Activated CD4-positive, alpha-beta T cell treated with anti-CD3 and anti-CD28 coated beads for 36 hours (primary cell): ENCODE measurements at regions not wholly inside any gene's neighbourhood (a gene's known extent, or its start where the extent isn't known, plus 50 kb on each side); places are given as distances from the start of the nearest gene placed in this dataset.

Experiments
- ATAC-seq: fragments of 200-7000 bp; cut with Tn5 transposase; one replicate; pipeline ENCODE4 v1.10.0; 2021; ENCODE audit warnings: mild to moderate bottlenecking, moderate library complexity
- CTCF ChIA-PET: fragments of 350-600 bp; sonication (Branson Sonifier 250); formaldehyde crosslinking; loops from one replicate; lab custom pipeline; 2021; ENCODE audit warnings: antibody characterized with exemption; lab: Charles Lee
- POLR2A ChIA-PET: fragments of 350-600 bp; sonication (Branson Sonifier 250); formaldehyde crosslinking; loops from one replicate; lab custom pipeline; 2021; ENCODE audit warnings: antibody characterized with exemption, inconsistent platforms; lab: Charles Lee
- DNase-seq: peaks from one replicate; pipeline ENCODE4 v3.0.0-alpha.2; 2020
- H3K27ac Mint-ChIP-seq: one replicate; pipeline ENCODE4 v1.8.0; 2021; ENCODE audit warnings: mixed read lengths
- H3K27me3 Mint-ChIP-seq: one replicate; pipeline ENCODE4 v1.8.0; 2021; ENCODE audit warnings: mixed read lengths
- H3K36me3 Mint-ChIP-seq: one replicate; pipeline ENCODE4 v1.8.0; 2021; ENCODE audit warnings: low read depth, mixed read lengths
- H3K4me1 Mint-ChIP-seq: one replicate; pipeline ENCODE4 v1.8.0; 2021; ENCODE audit warnings: mixed read lengths
- H3K4me3 Mint-ChIP-seq: one replicate; pipeline ENCODE4 v1.8.0; 2021; ENCODE audit warnings: mild to moderate bottlenecking, moderate library complexity, mixed read lengths
- H3K9me3 Mint-ChIP-seq: one replicate; pipeline ENCODE4 v1.8.0; 2021; ENCODE audit warnings: low read depth, mixed read lengths
- intact Hi-C, 2 experiments: fragments of 100-400 bp; cut with DNase I in 1 of 2; cut with micrococcal nuclease in 1 of 2; formaldehyde crosslinking; loops; one replicate each; pipeline versions ENCODE4 v1.14.2 to v1.15.1; 2022 to 2024; cut with DNase I, micrococcal nuclease

DNA sequence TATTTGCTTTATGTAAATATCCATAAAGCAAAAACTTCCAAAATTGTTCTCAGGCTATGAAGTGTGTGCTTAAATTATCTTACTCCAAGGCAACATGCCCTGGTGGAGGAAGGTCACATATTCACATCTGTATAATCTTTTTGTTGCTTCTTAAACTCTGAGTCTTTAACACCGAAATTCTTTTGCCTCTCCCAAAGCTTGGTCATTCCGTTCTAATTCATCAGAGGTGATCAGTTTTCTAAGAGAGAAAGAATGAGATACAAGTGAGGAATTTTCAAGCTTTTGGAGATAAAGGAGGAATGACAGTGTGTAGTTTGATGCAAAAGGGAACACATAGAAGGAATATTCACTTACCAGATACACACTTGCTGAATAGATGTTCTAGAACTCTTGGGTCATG, 561.7 kb downstream of the LTN1 start:
- H3K4me1 Mint-ChIP-seq = no peaks in the 10 kb centered on the region
- H3K27me3 Mint-ChIP-seq = peaks cover 2% of the 10 kb centered on the region
- H3K9me3 Mint-ChIP-seq = no peaks in the 10 kb centered on the region
- DNase-seq (no peak), ATAC-seq (no peak)
- ChIA-PET POLR2A (no interaction called here), CTCF (interaction anchor here (0.6 to 1.3 kb wide), 2 partner anchors 10 to 1289 kb away, joined by 4 read pairs; no protein-coding TSS in a partner anchor)
- H3K4me3 Mint-ChIP-seq = no peak overlapping the region
- no peak overlapping the region for H3K27ac Mint-ChIP-seq
- intact Hi-C loops = no loop called here
- no peaks in the 10 kb centered on the region for H3K36me3 Mint-ChIP-seq

DNA sequence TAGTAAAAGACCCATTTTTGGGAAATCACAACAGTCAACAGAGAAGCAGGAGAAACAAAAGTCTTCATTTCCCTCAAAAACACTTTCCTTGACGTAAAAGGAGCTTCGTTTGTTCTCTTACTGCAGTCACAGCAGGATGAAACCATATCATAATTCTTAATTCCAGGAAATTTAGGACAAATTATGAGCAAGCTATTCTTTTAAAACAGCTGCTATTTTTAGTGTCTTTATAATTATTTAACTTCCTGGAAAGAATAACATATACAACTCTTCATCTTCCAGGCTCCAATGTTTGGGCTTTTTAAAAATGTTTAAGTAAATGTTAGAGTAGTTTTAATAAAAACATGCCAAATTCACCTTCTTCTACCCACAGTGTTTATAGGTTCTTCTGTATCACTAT, 563.5 kb downstream of the LTN1 start:
- Mint-ChIP-seq H3K36me3 (no peaks in the 10 kb centered on the region), H3K27me3 (peaks cover 2% of the 10 kb centered on the region), H3K4me3 (no peak overlapping the region), H3K4me1 (no peaks in the 10 kb centered on the region), H3K9me3 (no peaks in the 10 kb centered on the region), H3K27ac (no peak overlapping the region)
- ChIA-PET POLR2A (no interaction called here), CTCF (no interaction called here)
- intact Hi-C loops = no loop called here
- DNase-seq (no peak), ATAC-seq (no peak)

DNA sequence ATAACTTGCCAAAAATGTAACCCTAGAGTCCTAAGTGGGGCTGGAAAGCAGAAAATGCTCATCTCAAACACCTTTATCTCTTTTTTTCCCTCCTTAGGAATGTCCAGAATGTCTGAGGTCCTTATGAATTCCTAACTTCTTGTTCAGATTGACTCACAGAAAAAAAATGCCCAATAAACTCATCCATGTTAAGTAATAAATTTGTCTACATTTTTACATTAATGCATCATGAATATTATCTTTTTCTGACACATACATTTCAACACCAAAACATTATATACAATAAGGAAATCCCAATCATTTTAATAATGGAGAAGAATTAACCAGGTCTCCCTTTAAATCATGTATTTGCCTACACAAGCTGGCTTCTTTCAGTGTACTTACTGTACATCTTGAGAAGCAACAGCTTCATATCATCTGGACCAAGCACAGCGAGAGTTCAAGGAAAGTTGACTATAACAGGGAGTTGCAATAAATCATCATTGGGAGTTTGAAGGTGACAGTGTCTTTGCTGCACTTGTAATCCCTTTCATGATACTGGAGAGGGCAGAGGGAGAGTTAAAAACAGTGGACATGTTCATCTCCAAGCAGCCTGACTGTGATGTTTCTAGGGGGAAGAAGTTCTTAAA, 565.2 kb downstream of the LTN1 start:
- intact Hi-C loops = no loop called here
- Mint-ChIP-seq H3K4me3 (no peak overlapping the region), H3K9me3 (no peaks in the 10 kb centered on the region), H3K36me3 (no peaks in the 10 kb centered on the region), H3K27ac (no peak overlapping the region), H3K27me3 (peaks cover 2% of the 10 kb centered on the region), H3K4me1 (no peaks in the 10 kb centered on the region)
- CTCF ChIA-PET = interaction anchor here (1.0 kb wide), 1 partner anchor 318 kb away, joined by 5 read pairs; no protein-coding TSS in a partner anchor
- ATAC-seq (no peak), DNase-seq (no peak)
- POLR2A ChIA-PET = no interaction called here

DNA sequence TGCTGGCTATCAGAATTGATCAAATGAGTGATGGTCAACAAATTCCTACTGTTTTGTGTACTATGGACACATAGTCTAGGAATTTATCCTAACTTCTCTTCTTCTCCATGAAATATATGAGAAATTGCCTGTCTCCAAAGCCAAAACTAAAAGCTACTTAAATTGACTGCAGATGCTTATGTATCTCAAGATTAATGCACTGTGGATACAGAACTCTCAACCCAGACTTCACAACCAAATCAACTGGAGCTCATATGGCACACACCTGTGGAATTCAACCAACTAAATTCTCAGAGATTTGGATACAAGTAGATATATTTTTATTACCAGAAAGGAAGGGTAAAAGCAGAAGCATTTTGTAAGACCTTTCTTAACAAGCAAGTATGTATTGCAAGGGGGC, 566.1 kb downstream of the LTN1 start:
- Mint-ChIP-seq H3K36me3 (no peaks in the 10 kb centered on the region), H3K27ac (no peak overlapping the region), H3K9me3 (no peaks in the 10 kb centered on the region), H3K4me1 (no peaks in the 10 kb centered on the region), H3K4me3 (no peak overlapping the region), H3K27me3 (peaks cover 2% of the 10 kb centered on the region)
- ChIA-PET POLR2A (no interaction called here), CTCF (no interaction called here)
- intact Hi-C loops = no loop called here
- no peak for ATAC-seq
- DNase-seq = no peak

DNA sequence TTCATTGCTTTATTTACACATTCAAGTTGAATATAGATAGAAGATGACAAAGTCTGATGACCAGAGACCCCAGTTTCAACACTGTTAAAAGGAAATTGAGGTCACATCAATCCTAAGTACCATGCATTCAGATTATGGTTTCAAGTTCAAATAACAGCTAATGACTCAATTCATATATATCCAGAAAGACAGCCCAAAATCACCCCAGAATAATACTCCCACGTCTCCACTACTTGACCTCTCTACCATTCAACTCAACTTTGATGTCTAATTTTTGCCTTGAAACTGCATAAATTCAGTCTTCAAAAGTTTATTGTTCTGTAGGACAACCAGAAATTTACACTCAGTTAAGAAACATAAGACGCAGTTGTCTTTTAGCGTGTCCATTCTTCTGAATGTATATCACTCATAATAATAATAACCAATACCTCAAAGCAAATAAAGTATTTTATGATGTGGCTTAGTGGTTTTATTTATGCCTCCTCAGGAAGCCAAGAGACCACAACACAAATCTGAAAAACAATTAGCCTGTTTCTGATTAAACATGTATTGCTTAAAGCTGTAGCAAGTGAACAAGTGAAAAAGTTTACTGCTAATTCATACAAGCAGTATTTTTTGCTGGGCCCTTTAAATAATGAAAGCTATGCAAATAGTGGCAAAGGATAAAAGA, 569.0 kb downstream of the LTN1 start:
- DNase-seq (no peak), ATAC-seq (no peak)
- no peaks in the 10 kb centered on the region for H3K27me3 Mint-ChIP-seq
- no peak overlapping the region for H3K4me3 Mint-ChIP-seq
- CTCF ChIA-PET = no interaction called here
- no peaks in the 10 kb centered on the region for H3K4me1 Mint-ChIP-seq
- H3K9me3 Mint-ChIP-seq = no peaks in the 10 kb centered on the region
- no peaks in the 10 kb centered on the region for H3K36me3 Mint-ChIP-seq
- intact Hi-C loops = no loop called here
- POLR2A ChIA-PET = no interaction called here
- no peak overlapping the region for H3K27ac Mint-ChIP-seq

DNA sequence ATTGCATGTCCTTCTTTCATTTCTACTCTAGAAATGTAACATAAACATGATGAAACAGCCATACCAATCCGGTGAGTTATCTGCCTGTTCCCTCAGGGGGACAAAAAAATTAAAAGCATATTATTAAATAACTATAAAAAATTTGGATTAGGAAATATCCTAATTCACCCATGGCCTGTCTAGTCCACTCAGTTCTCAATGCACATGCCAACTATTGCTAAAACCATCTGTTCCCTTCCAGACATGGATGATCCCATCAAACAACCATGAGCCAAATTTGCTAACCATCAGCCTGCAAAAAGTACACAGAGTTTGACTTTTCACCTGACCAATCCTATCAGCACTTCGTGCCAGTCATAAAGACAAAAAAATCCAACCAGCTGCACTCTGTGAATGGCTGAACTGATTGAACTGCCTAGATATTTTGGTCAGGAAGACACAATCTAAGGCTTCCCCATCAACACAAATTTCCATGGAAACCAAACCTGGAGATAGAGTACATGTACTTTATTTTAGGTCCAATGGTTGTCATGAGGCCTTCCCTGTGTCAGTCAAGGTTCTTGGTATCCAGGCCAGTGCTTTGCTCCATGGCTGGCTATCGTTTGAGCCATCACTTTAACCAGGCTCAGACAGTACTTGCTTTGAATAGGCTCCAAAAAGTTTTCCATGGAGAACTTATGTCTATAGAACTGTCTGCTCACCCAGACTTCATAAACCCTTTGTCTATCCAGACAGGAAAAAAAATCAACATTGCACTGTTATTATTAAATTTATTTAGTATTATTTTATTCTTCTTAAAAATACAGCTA, 570.8 kb downstream of the LTN1 start:
- ATAC-seq = no peak
- Mint-ChIP-seq H3K36me3 (no peaks in the 10 kb centered on the region), H3K27me3 (no peaks in the 10 kb centered on the region), H3K27ac (no peak overlapping the region), H3K4me3 (no peak overlapping the region), H3K4me1 (no peaks in the 10 kb centered on the region), H3K9me3 (no peaks in the 10 kb centered on the region)
- no peak for DNase-seq
- ChIA-PET POLR2A (no interaction called here), CTCF (no interaction called here)
- intact Hi-C loops = no loop called here

DNA sequence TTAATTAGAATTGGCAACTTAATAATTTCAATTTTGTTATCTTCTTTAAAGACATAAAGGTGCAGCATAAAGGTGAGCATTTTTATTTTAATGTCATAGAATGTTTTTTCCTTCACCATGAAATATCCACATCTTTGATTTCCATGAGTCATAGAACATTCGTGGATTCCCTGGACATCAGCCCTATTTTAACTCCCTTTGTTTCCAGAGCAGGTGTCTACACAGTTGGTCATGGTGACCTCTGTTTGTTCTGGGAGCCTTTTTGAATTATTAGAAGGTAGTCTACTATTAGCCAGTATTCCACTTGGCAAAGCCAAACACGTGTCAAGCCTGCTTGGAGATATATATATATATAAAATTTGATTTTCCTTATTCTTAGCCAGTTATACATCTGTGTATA, 572.9 kb downstream of the LTN1 start:
- Mint-ChIP-seq H3K27me3 (no peaks in the 10 kb centered on the region), H3K4me1 (no peaks in the 10 kb centered on the region), H3K36me3 (no peaks in the 10 kb centered on the region), H3K4me3 (no peak overlapping the region), H3K27ac (no peak overlapping the region), H3K9me3 (no peaks in the 10 kb centered on the region)
- intact Hi-C loops = no loop called here
- ChIA-PET POLR2A (no interaction called here), CTCF (no interaction called here)
- ATAC-seq (no peak), DNase-seq (no peak)

DNA sequence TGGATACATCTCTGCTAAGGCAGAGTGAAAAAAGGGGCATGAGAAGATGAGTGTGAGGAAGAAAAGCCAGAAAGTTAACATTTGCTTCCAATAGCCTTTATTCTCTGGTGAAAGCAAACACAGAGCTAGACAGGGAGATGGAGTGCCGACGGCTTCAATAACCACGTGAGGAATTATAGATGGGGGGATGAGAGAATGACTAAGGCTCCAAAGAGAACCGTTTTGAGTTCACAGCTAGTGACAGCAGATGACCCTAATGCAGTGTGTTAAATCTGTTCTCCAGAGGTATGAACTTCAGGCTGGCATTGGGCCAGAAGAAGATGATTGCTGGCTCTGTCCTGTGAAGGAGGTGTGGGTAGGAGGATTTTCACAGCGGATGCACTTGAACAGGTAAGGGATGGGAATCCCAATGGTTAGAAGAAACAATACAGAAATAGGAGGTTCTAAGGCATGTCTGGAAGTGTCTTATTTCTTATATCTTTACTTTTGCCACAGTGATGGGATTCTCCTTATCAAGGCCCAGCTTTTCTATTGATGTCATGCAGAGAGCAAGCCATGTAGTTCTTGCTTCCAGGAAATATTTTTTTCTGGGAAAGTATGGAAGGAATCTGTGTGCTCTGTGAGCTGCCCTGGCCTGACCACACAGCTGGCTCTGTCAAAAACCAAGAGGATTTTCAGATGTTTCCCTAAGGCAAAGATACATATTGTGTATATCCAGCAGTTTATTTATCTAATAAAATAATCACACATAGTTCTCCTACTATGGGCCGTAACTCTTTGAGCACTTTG, 573.8 kb downstream of the LTN1 start:
- CTCF ChIA-PET = no interaction called here
- Mint-ChIP-seq H3K36me3 (no peaks in the 10 kb centered on the region), H3K4me3 (no peak overlapping the region), H3K9me3 (no peaks in the 10 kb centered on the region), H3K27ac (no peak overlapping the region), H3K27me3 (no peaks in the 10 kb centered on the region), H3K4me1 (no peaks in the 10 kb centered on the region)
- no peak for DNase-seq
- ATAC-seq = no peak
- POLR2A ChIA-PET = no interaction called here
- intact Hi-C loops = no loop called here

DNA sequence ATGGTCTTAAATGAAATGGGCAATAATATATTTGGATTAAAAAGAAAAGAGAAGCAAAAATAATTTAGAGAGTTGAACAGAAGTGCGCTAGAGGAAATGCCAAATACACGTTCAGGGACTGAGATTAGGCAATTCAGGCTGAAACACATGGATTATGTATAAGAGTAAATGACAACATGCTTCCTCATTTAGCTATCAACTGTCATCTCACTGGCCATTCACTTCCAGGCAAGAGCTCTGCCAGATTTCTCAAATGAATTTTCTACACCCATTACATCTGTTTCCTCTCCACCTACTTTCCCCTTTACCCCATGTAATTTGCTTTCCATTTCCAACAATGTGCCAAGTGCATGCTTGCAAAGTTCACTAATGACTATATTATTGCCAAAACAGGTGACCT, 582.4 kb downstream of the LTN1 start:
- no peak for ATAC-seq

DNA sequence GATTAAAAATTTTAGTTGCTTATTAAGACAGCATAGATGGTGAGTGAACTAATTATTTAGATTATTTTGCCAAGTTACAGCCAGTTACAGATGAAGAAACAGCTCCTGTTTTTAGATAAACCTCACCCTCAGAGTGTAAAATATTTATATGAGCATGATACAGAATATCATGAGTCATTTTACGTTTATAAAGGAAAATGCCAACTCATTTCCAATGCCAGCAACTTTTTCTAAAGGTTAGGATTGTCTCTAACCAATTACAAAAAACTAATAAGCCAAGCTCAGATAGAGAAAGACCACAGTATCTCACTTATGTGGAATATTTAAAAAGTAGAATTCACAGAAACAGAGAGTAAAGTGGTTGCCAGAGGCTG, 590.1 kb downstream of the LTN1 start:
- no peak for ATAC-seq
- ChIA-PET CTCF (no interaction called here), POLR2A (no interaction called here)
- Mint-ChIP-seq H3K4me3 (no peak overlapping the region), H3K36me3 (no peaks in the 10 kb centered on the region), H3K27ac (no peak overlapping the region), H3K9me3 (no peaks in the 10 kb centered on the region), H3K4me1 (no peaks in the 10 kb centered on the region), H3K27me3 (no peaks in the 10 kb centered on the region)
- DNase-seq = no peak
- intact Hi-C loops = no loop called here

More for the DNA sequence above, 582.4 kb downstream of the LTN1 start:
- DNase-seq = no peak
- no peaks in the 10 kb centered on the region for H3K36me3 Mint-ChIP-seq
- H3K27me3 Mint-ChIP-seq = no peaks in the 10 kb centered on the region
- intact Hi-C loops = no loop called here
- CTCF ChIA-PET = no interaction called here
- no peaks in the 10 kb centered on the region for H3K9me3 Mint-ChIP-seq
- POLR2A ChIA-PET = no interaction called here
- no peaks in the 10 kb centered on the region for H3K4me1 Mint-ChIP-seq
- H3K27ac Mint-ChIP-seq = no peak overlapping the region
- H3K4me3 Mint-ChIP-seq = no peak overlapping the region

DNA sequence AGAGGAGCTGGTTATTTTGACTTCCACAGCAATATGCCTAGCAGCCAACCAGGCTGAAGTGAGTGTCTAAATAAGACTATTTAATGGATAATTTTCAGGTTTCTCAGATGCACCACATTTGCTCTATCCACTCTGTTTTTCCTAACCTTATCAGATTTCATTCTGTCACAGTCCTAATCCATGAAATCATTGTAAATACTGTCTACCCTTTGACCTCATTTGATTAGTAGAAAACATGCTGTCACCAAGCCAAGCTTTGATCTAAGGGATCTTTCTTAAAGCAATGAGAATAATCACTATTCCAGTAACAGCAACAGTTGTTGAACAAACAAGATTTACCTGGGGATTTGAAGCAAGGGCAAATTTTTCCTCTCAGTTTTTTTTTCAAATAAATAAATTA, 595.6 kb downstream of the LTN1 start:
- ChIA-PET CTCF (no interaction called here), POLR2A (no interaction called here)
- DNase-seq (no peak), ATAC-seq (no peak)
- peaks cover 2% of the 10 kb centered on the region for H3K27me3 Mint-ChIP-seq
- no peaks in the 10 kb centered on the region for H3K4me1 Mint-ChIP-seq
- H3K27ac Mint-ChIP-seq = no peak overlapping the region
- intact Hi-C loops = no loop called here
- H3K4me3 Mint-ChIP-seq = no peak overlapping the region
- H3K36me3 Mint-ChIP-seq = peaks cover 2% of the 10 kb centered on the region
- peaks cover 3% of the 10 kb centered on the region for H3K9me3 Mint-ChIP-seq
